ENCODE measurements at regions not wholly inside any gene's neighbourhood (a gene's known extent, or its start where the extent isn't known, plus 50 kb on each side); places are given as distances from the start of the nearest gene placed in this dataset.

GRCh38 chrX:42577936-42578470 is 200.0 kb downstream of the PPP1R2C start:
- ATAC-seq, result no peak
- TF ChIP-seq CTCF (IDR thresholded peaks at IDR 0.05), result no peak
- intact Hi-C loops (cut with DNase I), result no loop called here
- Histone ChIP-seq H3K4me3 (no peak overlapping the region), H3K36me3 (no peaks in the 10 kb centered on the region), H3K27me3 (peaks cover 0 to 28% (median 0%) of the 10 kb centered on the region in 7 donors), H3K27ac (no peak overlapping the region), H3K4me1 (no peaks in the 10 kb centered on the region), H3K9me3 (no peaks in the 10 kb centered on the region)
- WGBS, 2 donors, result 60 to 77% methylated on average over 3 of the region's 3 CpGs
- DNase-seq, result no peak

DNA sequence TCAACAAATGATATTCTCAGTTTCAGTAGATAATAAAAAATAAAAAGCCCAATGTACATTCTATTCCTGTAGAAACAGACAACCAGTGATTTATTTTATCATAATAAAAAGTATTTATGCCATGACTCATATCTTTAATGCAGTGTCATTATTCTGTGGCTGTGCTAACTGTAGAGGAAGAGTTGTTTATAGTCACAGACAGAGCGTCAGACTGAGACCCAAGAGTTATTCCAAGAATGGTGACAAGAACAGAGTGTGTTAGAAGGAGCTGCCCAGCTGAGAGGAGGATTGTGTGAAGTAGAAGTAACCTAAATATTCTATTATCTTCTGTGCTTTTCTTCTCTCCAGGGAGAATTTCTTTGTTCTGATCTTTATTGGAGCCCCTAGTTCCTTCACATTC is 210.7 kb downstream of the PPP1R2C start:
- Histone ChIP-seq H3K36me3 (no peaks in the 10 kb centered on the region), H3K27me3 (peaks cover 0 to 4% (median 0%) of the 10 kb centered on the region in 7 donors), H3K4me1 (no peaks in the 10 kb centered on the region), H3K27ac (no peak overlapping the region), H3K4me3 (no peak overlapping the region), H3K9me3 (no peaks in the 10 kb centered on the region)
- ATAC-seq (peak in 1 of 8 donors; percentile 52), DNase-seq (no peak)
- WGBS, 2 donors, result 17 to 38% methylated on average over 1 of the region's 1 CpG
- TF ChIP-seq CTCF (IDR thresholded peaks at IDR 0.05), result no peak
- intact Hi-C loops (cut with DNase I), result no loop called here

DNA sequence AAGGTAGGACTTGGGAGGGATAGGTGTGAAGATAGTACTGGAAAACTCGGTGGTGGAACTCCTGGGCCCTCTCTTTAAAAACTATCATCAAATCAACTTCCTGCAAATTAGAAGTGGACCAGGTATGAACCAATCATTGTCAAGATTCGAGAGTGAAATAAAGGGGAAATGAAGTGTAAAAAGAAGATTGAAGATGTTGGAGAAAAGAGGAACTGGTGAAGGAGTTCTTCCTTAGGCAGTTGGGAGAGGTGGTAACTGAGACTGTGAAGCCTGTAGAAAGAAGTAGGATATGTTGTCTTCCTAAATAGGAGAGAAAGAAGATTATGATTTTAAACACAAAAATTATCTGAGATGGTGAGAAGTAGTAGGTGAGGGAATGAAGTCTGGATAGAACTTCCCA is 212.2 kb downstream of the PPP1R2C start:
- DNase-seq, result no peak
- 79 to 89% methylated on average over 2 of the region's 2 CpGs for WGBS, 2 donors
- no peak overlapping the region for H3K27ac ChIP-seq
- ATAC-seq, result no peak
- no peak overlapping the region for H3K4me3 ChIP-seq
- no peak for TF ChIP-seq CTCF (IDR thresholded peaks at IDR 0.05)
- no peaks in the 10 kb centered on the region for H3K4me1 ChIP-seq
- no peaks in the 10 kb centered on the region for H3K9me3 ChIP-seq
- peaks cover 0 to 4% (median 0%) of the 10 kb centered on the region in 7 donors for H3K27me3 ChIP-seq
- no peaks in the 10 kb centered on the region for H3K36me3 ChIP-seq
- intact Hi-C loops (cut with DNase I), result no loop called here

- H3K27me3 ChIP-seq, result peaks cover 0 to 15% (median 0%) of the 10 kb centered on the region in 7 donors
Measured at GRCh38 chrX:42546800-42547199, 231.2 kb downstream of the PPP1R2C start.

More at GRCh38 chrX:42546800-42547199, 231.2 kb downstream of the PPP1R2C start:
- no peak overlapping the region for H3K27ac ChIP-seq
- no peak overlapping the region for H3K4me3 ChIP-seq
- no peaks in the 10 kb centered on the region for H3K4me1 ChIP-seq
- TF ChIP-seq CTCF (IDR thresholded peaks at IDR 0.05), result no peak
- no peak for DNase-seq
- no peaks in the 10 kb centered on the region for H3K9me3 ChIP-seq
- no peak for ATAC-seq
- intact Hi-C loops (cut with DNase I), result no loop called here
- H3K36me3 ChIP-seq, result no peaks in the 10 kb centered on the region
- 77 to 90% methylated on average over 1 of the region's 1 CpG for WGBS, 2 donors

Measured in heart right ventricle (tissue), 16 donors.